T-helper 17 cell (primary cell): ENCODE measurements at regions not wholly inside any gene's neighbourhood (a gene's known extent, or its start where the extent isn't known, plus 50 kb on each side); places are given as distances from the start of the nearest gene placed in this dataset.

Experiments used
- ATAC-seq: fragments of 150-1000 bp; cut with Tn5 transposase; 2 replicates; pipeline ENCODE4 v1.10.0; 2021; ENCODE audit warnings: mild to moderate bottlenecking, moderate library complexity
- DNase-seq, 3 donors: peaks; one replicate each; pipeline versions ENCODE4 v3.0.0 to v3.0.0-alpha.2; 2020 to 2021
- H3K9me3 ChIP-seq: one replicate; pipeline ENCODE4 v1.7.0; 2013; ENCODE audit warnings: low read length, mild to moderate bottlenecking; ENCODE audit not compliant: control insufficient read depth, poor library complexity, severe bottlenecking
- H3K27ac Mint-ChIP-seq: one replicate; pipeline ENCODE4 v1.8.0; 2022; ENCODE audit warnings: mild to moderate bottlenecking, moderate library complexity, mixed read lengths
- H3K27me3 Mint-ChIP-seq: one replicate; pipeline ENCODE4 v1.8.0; 2022; ENCODE audit warnings: mixed read lengths
- H3K36me3 Mint-ChIP-seq: one replicate; pipeline ENCODE4 v1.8.0; 2022; ENCODE audit warnings: low read depth, mixed read lengths
- H3K4me1 Mint-ChIP-seq: one replicate; pipeline ENCODE4 v1.8.0; 2022; ENCODE audit warnings: mild to moderate bottlenecking, mixed read lengths
- H3K4me3 Mint-ChIP-seq: one replicate; pipeline ENCODE4 v1.8.0; 2022; ENCODE audit warnings: mild to moderate bottlenecking, moderate library complexity, mixed read lengths

- H3K27ac Mint-ChIP-seq: no peak overlapping the region
- peaks cover 11% of the 10 kb centered on the region for H3K27me3 Mint-ChIP-seq
- no peaks in the 10 kb centered on the region for H3K9me3 ChIP-seq
- H3K36me3 Mint-ChIP-seq: no peaks in the 10 kb centered on the region
- ATAC-seq (no peak), DNase-seq (no peak)
- H3K4me1 Mint-ChIP-seq: peaks cover 4% of the 10 kb centered on the region
- H3K4me3 Mint-ChIP-seq: no peak overlapping the region
Observed at GRCh38 chr1:184299406-184299790, 87.4 kb upstream of the C1orf21 start.

GRCh38 chr1:184299796-184300195 lies 87.0 kb upstream of the C1orf21 start:
- no peak for DNase-seq
- H3K4me3 Mint-ChIP-seq: no peak overlapping the region
- H3K27me3 Mint-ChIP-seq: peaks cover 8% of the 10 kb centered on the region
- no peak overlapping the region for H3K27ac Mint-ChIP-seq
- peaks cover 4% of the 10 kb centered on the region for H3K4me1 Mint-ChIP-seq
- no peak for ATAC-seq
- H3K36me3 Mint-ChIP-seq: no peaks in the 10 kb centered on the region
- H3K9me3 ChIP-seq: no peaks in the 10 kb centered on the region

GRCh38 chr1:184300446-184300845 lies 86.4 kb upstream of the C1orf21 start:
- H3K4me3 Mint-ChIP-seq: no peak overlapping the region
- H3K36me3 Mint-ChIP-seq: no peaks in the 10 kb centered on the region
- DNase-seq (no peak), ATAC-seq (no peak)
- no peaks in the 10 kb centered on the region for H3K9me3 ChIP-seq
- peaks cover 4% of the 10 kb centered on the region for H3K4me1 Mint-ChIP-seq
- H3K27me3 Mint-ChIP-seq: peaks cover 8% of the 10 kb centered on the region
- no peak overlapping the region for H3K27ac Mint-ChIP-seq

GRCh38 chr1:184301227-184301626 lies 85.6 kb upstream of the C1orf21 start:
- no peak overlapping the region for H3K4me3 Mint-ChIP-seq
- no peak overlapping the region for H3K27ac Mint-ChIP-seq
- H3K4me1 Mint-ChIP-seq: peaks cover 4% of the 10 kb centered on the region
- ATAC-seq (no peak), DNase-seq (no peak)
- H3K36me3 Mint-ChIP-seq: no peaks in the 10 kb centered on the region
- H3K27me3 Mint-ChIP-seq: peaks cover 12% of the 10 kb centered on the region
- no peaks in the 10 kb centered on the region for H3K9me3 ChIP-seq

GRCh38 chr1:184302346-184302745 lies 84.5 kb upstream of the C1orf21 start:
- H3K4me3 Mint-ChIP-seq: no peak overlapping the region
- H3K9me3 ChIP-seq: no peaks in the 10 kb centered on the region
- no peak overlapping the region for H3K27ac Mint-ChIP-seq
- peaks cover 12% of the 10 kb centered on the region for H3K27me3 Mint-ChIP-seq
- ATAC-seq (no peak), DNase-seq (no peak)
- no peaks in the 10 kb centered on the region for H3K36me3 Mint-ChIP-seq
- peaks cover 4% of the 10 kb centered on the region for H3K4me1 Mint-ChIP-seq

- DNase-seq: no peak
- H3K4me3 Mint-ChIP-seq: no peak overlapping the region
- ATAC-seq: no peak
Observed at GRCh38 chr1:184310157-184310819, 76.5 kb upstream of the C1orf21 start.

GRCh38 chr1:184311580-184311979 lies 75.2 kb upstream of the C1orf21 start:
- H3K9me3 ChIP-seq: no peaks in the 10 kb centered on the region
- Mint-ChIP-seq H3K36me3 (peaks cover 2% of the 10 kb centered on the region), H3K4me3 (no peak overlapping the region), H3K27me3 (peaks cover 12% of the 10 kb centered on the region), H3K4me1 (no peaks in the 10 kb centered on the region), H3K27ac (no peak overlapping the region)
- ATAC-seq (no peak), DNase-seq (no peak)

More at GRCh38 chr1:184310157-184310819, 76.5 kb upstream of the C1orf21 start:
- H3K27ac Mint-ChIP-seq: no peak overlapping the region
- no peaks in the 10 kb centered on the region for H3K9me3 ChIP-seq
- peaks cover 13% of the 10 kb centered on the region for H3K27me3 Mint-ChIP-seq
- H3K4me1 Mint-ChIP-seq: no peaks in the 10 kb centered on the region
- peaks cover 2% of the 10 kb centered on the region for H3K36me3 Mint-ChIP-seq

GRCh38 chr1:184315254-184315653 lies 71.6 kb upstream of the C1orf21 start:
- Mint-ChIP-seq H3K4me3 (no peak overlapping the region), H3K36me3 (peaks cover 2% of the 10 kb centered on the region), H3K4me1 (no peaks in the 10 kb centered on the region), H3K27ac (no peak overlapping the region), H3K27me3 (peaks cover 22% of the 10 kb centered on the region)
- ATAC-seq (no peak), DNase-seq (no peak)
- no peaks in the 10 kb centered on the region for H3K9me3 ChIP-seq

- H3K4me3 Mint-ChIP-seq: no peak overlapping the region
- H3K27me3 Mint-ChIP-seq: peaks cover 32% of the 10 kb centered on the region
Observed at GRCh38 chr1:184319879-184320278, 67.0 kb upstream of the C1orf21 start.

GRCh38 chr1:184322253-184322652 lies 64.6 kb upstream of the C1orf21 start:
- no peak overlapping the region for H3K4me3 Mint-ChIP-seq
- no peak overlapping the region for H3K27ac Mint-ChIP-seq
- no peaks in the 10 kb centered on the region for H3K9me3 ChIP-seq
- no peaks in the 10 kb centered on the region for H3K36me3 Mint-ChIP-seq
- ATAC-seq (no peak), DNase-seq (no peak)
- no peaks in the 10 kb centered on the region for H3K4me1 Mint-ChIP-seq
- peaks cover 21% of the 10 kb centered on the region for H3K27me3 Mint-ChIP-seq

More at GRCh38 chr1:184319879-184320278, 67.0 kb upstream of the C1orf21 start:
- Mint-ChIP-seq H3K4me1 (no peaks in the 10 kb centered on the region), H3K27ac (no peak overlapping the region), H3K36me3 (no peaks in the 10 kb centered on the region)
- no peak for DNase-seq
- ATAC-seq: no peak
- no peaks in the 10 kb centered on the region for H3K9me3 ChIP-seq

GRCh38 chr1:184324972-184325371 lies 61.9 kb upstream of the C1orf21 start:
- Mint-ChIP-seq H3K27ac (no peak overlapping the region), H3K27me3 (peaks cover 26% of the 10 kb centered on the region), H3K36me3 (no peaks in the 10 kb centered on the region), H3K4me1 (no peaks in the 10 kb centered on the region), H3K4me3 (no peak overlapping the region)
- DNase-seq (no peak), ATAC-seq (no peak)
- no peaks in the 10 kb centered on the region for H3K9me3 ChIP-seq

GRCh38 chr1:184326278-184326677 lies 60.6 kb upstream of the C1orf21 start:
- Mint-ChIP-seq H3K27me3 (peaks cover 35% of the 10 kb centered on the region), H3K4me1 (no peaks in the 10 kb centered on the region)

GRCh38 chr1:184329245-184329953 lies 57.4 kb upstream of the C1orf21 start:
- DNase-seq (no peak), ATAC-seq (no peak)
- H3K4me1 Mint-ChIP-seq: no peaks in the 10 kb centered on the region
- H3K4me3 Mint-ChIP-seq: no peak overlapping the region
- H3K27ac Mint-ChIP-seq: no peak overlapping the region
- H3K27me3 Mint-ChIP-seq: peaks cover 36% of the 10 kb centered on the region
- H3K36me3 Mint-ChIP-seq: no peaks in the 10 kb centered on the region
- no peaks in the 10 kb centered on the region for H3K9me3 ChIP-seq

More at GRCh38 chr1:184326278-184326677, 60.6 kb upstream of the C1orf21 start:
- Mint-ChIP-seq H3K27ac (no peak overlapping the region), H3K4me3 (no peak overlapping the region), H3K36me3 (no peaks in the 10 kb centered on the region)
- DNase-seq (no peak), ATAC-seq (no peak)
- no peaks in the 10 kb centered on the region for H3K9me3 ChIP-seq
